ENCODE measurements at regions not wholly inside any gene's neighbourhood (a gene's known extent, or its start where the extent isn't known, plus 50 kb on each side); places are given as distances from the start of the nearest gene placed in this dataset.
"Not testable (repeated sequence)": the region's sequence is repeated elsewhere in the genome, so short reads cannot be mapped to it uniquely, and the experiment has no call there.

GRCh38 chr6:160804639-160805038, 102.6 kb downstream of the PLG start:
- DNase-seq (ENCODE audit: low spot score): no peak

GRCh38 chr6:160808263-160808662, 106.2 kb downstream of the PLG start:
- no peak for DNase-seq (ENCODE audit: low spot score)

- no peak for DNase-seq (ENCODE audit: low spot score)
Observed at GRCh38 chr6:160810238-160810637, 108.2 kb downstream of the PLG start.

- DNase-seq (ENCODE audit: low spot score): no peak
Observed at GRCh38 chr6:160812097-160812496, 110.1 kb downstream of the PLG start.

- no peak for DNase-seq (ENCODE audit: low spot score)
Observed at GRCh38 chr6:160818934-160819333, 116.9 kb downstream of the PLG start.

GRCh38 chr6:160820661-160821060, 118.6 kb downstream of the PLG start:
- DNase-seq (ENCODE audit: low spot score): not testable (repeated sequence)

GRCh38 chr6:160831739-160832138, 129.7 kb downstream of the PLG start:
- no peak for DNase-seq (ENCODE audit: low spot score)

GRCh38 chr6:160832422-160832821, 130.4 kb downstream of the PLG start:
- no peak for DNase-seq (ENCODE audit: low spot score)

- no peak for DNase-seq (ENCODE audit: low spot score)
Observed at GRCh38 chr6:160837146-160837545, 135.1 kb downstream of the PLG start.

- no peak for DNase-seq (ENCODE audit: low spot score)
Observed at GRCh38 chr6:160851031-160851430, 140.5 kb upstream of the MAP3K4 start.

- no peak for DNase-seq (ENCODE audit: low spot score)
Observed at GRCh38 chr6:160853946-160854345, 137.6 kb upstream of the MAP3K4 start.

- no peak for DNase-seq (ENCODE audit: low spot score)
Observed at GRCh38 chr6:160858886-160859285, 132.7 kb upstream of the MAP3K4 start.

- no peak for DNase-seq (ENCODE audit: low spot score)
Observed at GRCh38 chr6:160859822-160860221, 131.7 kb upstream of the MAP3K4 start.

- no peak for DNase-seq (ENCODE audit: low spot score)
Observed at GRCh38 chr6:160861824-160862223, 129.7 kb upstream of the MAP3K4 start.

- no peak for DNase-seq (ENCODE audit: low spot score)
Observed at GRCh38 chr6:160863782-160864181, 127.8 kb upstream of the MAP3K4 start.

GRCh38 chr6:160871320-160871719, 120.2 kb upstream of the MAP3K4 start:
- DNase-seq (ENCODE audit: low spot score): no peak

GRCh38 chr6:160881148-160881808, 110.3 kb upstream of the MAP3K4 start:
- DNase-seq (ENCODE audit: low spot score): no peak

- no peak for DNase-seq (ENCODE audit: low spot score)
Observed at GRCh38 chr6:160882006-160882405, 109.6 kb upstream of the MAP3K4 start.

GRCh38 chr6:160882791-160883279, 108.7 kb upstream of the MAP3K4 start:
- DNase-seq (ENCODE audit: low spot score): no peak

- DNase-seq (ENCODE audit: low spot score): no peak
Observed at GRCh38 chr6:160883560-160883959, 108.0 kb upstream of the MAP3K4 start.

GRCh38 chr6:160883999-160884398, 107.6 kb upstream of the MAP3K4 start:
- no peak for DNase-seq (ENCODE audit: low spot score)

GRCh38 chr6:160889148-160889547, 102.4 kb upstream of the MAP3K4 start:
- not testable (repeated sequence) for DNase-seq (ENCODE audit: low spot score)

- DNase-seq (ENCODE audit: low spot score): no peak
Observed at GRCh38 chr6:160891690-160892089, 99.9 kb upstream of the MAP3K4 start.

GRCh38 chr6:160895562-160895961, 96.0 kb upstream of the MAP3K4 start:
- no peak for DNase-seq (ENCODE audit: low spot score)
